Adrenal gland (tissue), 9 donors: ENCODE measurements at regions not wholly inside any gene's neighbourhood (a gene's known extent, or its start where the extent isn't known, plus 50 kb on each side); places are given as distances from the start of the nearest gene placed in this dataset.
"Not testable (repeated sequence)": the region's sequence is repeated elsewhere in the genome, so short reads cannot be mapped to it uniquely, and the experiment has no call there.

Source experiments
- DNase-seq, 7 donors: peaks; one replicate each; pipeline ENCODE4 v3.0.0-alpha.2; 2019 to 2020
- H3K27ac ChIP-seq, 5 donors: fragments of 200-600 bp; sonication (generic) in 4 of 5; 1 replicate in 3 of 5; 2 replicates in 2 of 5; pipeline versions ENCODE4 v1.5.1 to v1.8.0; 2016 to 2020; ENCODE audit warnings: mild to moderate bottlenecking in 1 of 5
- H3K27me3 ChIP-seq: fragments of 200-600 bp; 2 replicates; pipeline ENCODE4 v1.8.0; 2021
- H3K36me3 ChIP-seq, 2 donors: fragments of 200-600 bp; replicated peaks in 1 of 2; 1 replicate in 1 of 2; 2 replicates in 1 of 2; pipeline versions ENCODE4 v1.5.1 to v1.8.0; 2018 to 2022
- H3K4me1 ChIP-seq, 2 donors: fragments of 200-600 bp; replicated peaks in 1 of 2; 1 replicate in 1 of 2; 2 replicates in 1 of 2; pipeline versions ENCODE4 v1.5.1 to v1.8.0; 2018 to 2021
- H3K4me3 ChIP-seq, 4 donors: fragments of 200-600 bp; sonication (generic) in 3 of 4; one replicate each; pipeline ENCODE4 v1.5.1; 2016 to 2018
- H3K9me3 ChIP-seq, 3 donors: fragments of 200-600 bp; sonication (generic) in 1 of 3; replicated peaks in 1 of 3; 1 replicate in 2 of 3; 2 replicates in 1 of 3; pipeline versions ENCODE4 v1.5.1 to v1.8.0; 2016 to 2021
- CTCF ChIP-seq, 6 experiments: fragments of 450-650 bp in 4 of 6; fragments of 200-600 bp in 2 of 6; sonication (generic) in 1 of 6; IDR thresholded peaks; 1 replicate in 5 of 6; 2 replicates in 1 of 6; pipeline versions ENCODE4 v1.5.1 to v1.8.0; 2016 to 2021; ENCODE audit warnings: antibody characterized with exemption in 6 of 6, mild to moderate bottlenecking in 2 of 6, moderate library complexity in 1 of 6
- POLR2A ChIP-seq, 2 donors: fragments of 450-650 bp; IDR thresholded peaks; one replicate each; pipeline ENCODE4 v1.6.1; 2017; ENCODE audit warnings: antibody characterized with exemption in 2 of 2, mild to moderate bottlenecking in 2 of 2, moderate library complexity in 1 of 2
- WGBS, 4 donors: extraction: QIAGEN DNeasy Blood & Tissue Kit in 2 of 4; methylation state at CpG; one replicate each; pipeline versions ENCODE4 v1.1.5 to v1.1.7; 2013 to 2017; 5-methylcytosine and 5-hydroxymethylcytosine counted together
- intact Hi-C, 2 donors: fragments of 100-400 bp; cut with DNase I; formaldehyde crosslinking; loops; one replicate each; pipeline versions ENCODE4 v1.14.1 to v1.15.0; 2022 to 2023
- donor health status: healthy with polysubstance abuse.
- donor health status: Bipolar disorder and iron deficiency.
- donor health status: DM: yes; HTN: yes; CAD: no.
- donor health status: DM: no; HTN: no; CAD: no.
- donor health status: DM: no; HTN: no; CAD: no.

- H3K4me1 ChIP-seq = no peaks in the 10 kb centered on the region
- DNase-seq = no peak
- intact Hi-C loops = no loop called here
- no peak overlapping the region for H3K4me3 ChIP-seq
- WGBS, 4 donors = 58 to 80% (median 60%) methylated on average over 4 of the region's 4 CpGs
- no peaks in the 10 kb centered on the region for H3K9me3 ChIP-seq
- H3K36me3 ChIP-seq = no peaks in the 10 kb centered on the region
- no peak overlapping the region for H3K27ac ChIP-seq
- TF ChIP-seq CTCF (IDR thresholded peaks at IDR 0.05) (no peak), POLR2A (IDR thresholded peaks at IDR 0.05) (no peak)
- no peaks in the 10 kb centered on the region for H3K27me3 ChIP-seq
Measured at GRCh38 chr6:51004380-51004779, 185.7 kb downstream of the TFAP2B start.

- H3K27ac ChIP-seq = no peak overlapping the region
- no peak for DNase-seq
- intact Hi-C loops = no loop called here
- TF ChIP-seq POLR2A (IDR thresholded peaks at IDR 0.05) (no peak), CTCF (IDR thresholded peaks at IDR 0.05) (no peak)
- no peaks in the 10 kb centered on the region for H3K36me3 ChIP-seq
- no peak overlapping the region for H3K4me3 ChIP-seq
- no peaks in the 10 kb centered on the region for H3K9me3 ChIP-seq
- no peaks in the 10 kb centered on the region for H3K4me1 ChIP-seq
- H3K27me3 ChIP-seq = no peaks in the 10 kb centered on the region
Measured at GRCh38 chr6:51005779-51006178, 187.1 kb downstream of the TFAP2B start.

DNA sequence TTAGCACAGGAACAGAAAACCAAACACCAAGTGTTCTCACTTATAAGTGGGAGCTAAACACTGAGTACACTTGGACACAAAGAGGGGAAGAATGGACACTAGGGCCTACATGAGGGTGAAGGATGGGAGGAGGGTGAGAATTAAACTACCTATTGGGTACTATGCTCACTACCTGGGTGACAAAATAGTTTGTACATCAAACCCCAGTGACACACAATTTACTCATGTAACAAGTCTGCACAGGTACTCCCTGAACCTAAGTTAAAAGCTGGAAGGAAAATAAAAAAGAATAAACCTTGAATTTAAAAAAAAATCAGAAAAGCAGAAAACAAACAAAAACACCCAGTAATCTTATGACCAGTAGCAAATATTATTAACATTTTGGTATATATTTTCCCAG lies 188.6 kb downstream of the TFAP2B start:
- no peak for DNase-seq
- H3K9me3 ChIP-seq = no peaks in the 10 kb centered on the region
- no peak overlapping the region for H3K4me3 ChIP-seq
- no peak for TF ChIP-seq CTCF (IDR thresholded peaks at IDR 0.05)
- TF ChIP-seq POLR2A (IDR thresholded peaks at IDR 0.05) = no peak
- no peaks in the 10 kb centered on the region for H3K36me3 ChIP-seq
- no peaks in the 10 kb centered on the region for H3K27me3 ChIP-seq
- intact Hi-C loops = no loop called here
- H3K4me1 ChIP-seq = no peaks in the 10 kb centered on the region
- no peak overlapping the region for H3K27ac ChIP-seq

- intact Hi-C loops, H3K9me3 ChIP-seq, DNase-seq, H3K36me3 ChIP-seq, H3K4me1 ChIP-seq, H3K4me3 ChIP-seq, H3K27ac ChIP-seq, H3K27me3 ChIP-seq: not testable (repeated sequence)
- WGBS, 4 donors = 64 to 90% (median 73%) methylated on average over 1 of the region's 1 CpG
Measured at GRCh38 chr6:51008693-51009092, 190.0 kb downstream of the TFAP2B start.

- Histone ChIP-seq H3K9me3 (no peaks in the 10 kb centered on the region), H3K36me3 (no peaks in the 10 kb centered on the region), H3K4me3 (no peak overlapping the region), H3K27ac (no peak overlapping the region), H3K27me3 (no peaks in the 10 kb centered on the region), H3K4me1 (no peaks in the 10 kb centered on the region)
- no peak for DNase-seq
- intact Hi-C loops = no loop called here
- no peak for TF ChIP-seq CTCF (IDR thresholded peaks at IDR 0.05)
- TF ChIP-seq POLR2A (IDR thresholded peaks at IDR 0.05) = no peak
Measured at GRCh38 chr6:51013376-51013775, 194.7 kb downstream of the TFAP2B start.
